B cell (primary cell): ENCODE measurements at regions not wholly inside any gene's neighbourhood (a gene's known extent, or its start where the extent isn't known, plus 50 kb on each side); places are given as distances from the start of the nearest gene placed in this dataset.

Source experiments
- ATAC-seq: fragments of 200-7000 bp; cut with Tn5 transposase; one replicate; pipeline ENCODE4 v1.10.0; 2021; ENCODE audit warnings: low read depth, mild to moderate bottlenecking, moderate number of reproducible peaks, moderate library complexity
- CTCF ChIA-PET: fragments of 350-600 bp; sonication (Branson Sonifier 250); formaldehyde crosslinking; loops from one replicate; lab custom pipeline; 2021; ENCODE audit warnings: antibody characterized with exemption, inconsistent platforms; lab: Charles Lee
- POLR2A ChIA-PET: fragments of 350-600 bp; sonication (Branson Sonifier 250); formaldehyde crosslinking; loops from one replicate; lab custom pipeline; 2021; ENCODE audit warnings: antibody characterized with exemption; lab: Charles Lee
- DNase-seq: peaks from one replicate; pipeline ENCODE4 v3.0.0; 2013
- H2AFZ ChIP-seq: 2 replicates; pipeline ENCODE4 v1.6.1; 2012; ENCODE audit warnings: mild to moderate bottlenecking, low read depth, low read length; ENCODE audit not compliant: insufficient read depth, poor library complexity, severe bottlenecking
- H3K27ac ChIP-seq, 2 donors: 1 replicate in 1 of 2; 2 replicates in 1 of 2; pipeline ENCODE4 v1.5.1; 2012 to 2013; ENCODE audit warnings: low read length in 2 of 2, mild to moderate bottlenecking in 2 of 2, moderate library complexity in 1 of 2
- H3K27me3 ChIP-seq, 4 experiments: fragments of 200-600 bp in 1 of 4; sonication (generic) in 1 of 4; replicated peaks in 1 of 4; 1 replicate in 2 of 4; 2 replicates in 2 of 4; pipeline versions ENCODE4 v1.6.1 to v1.7.0; 2013 to 2016; ENCODE audit warnings: low read length in 3 of 4, mild to moderate bottlenecking in 2 of 4, mixed read lengths in 1 of 4, moderate library complexity in 1 of 4; ENCODE audit not compliant: insufficient read depth in 4 of 4, control insufficient read depth in 3 of 4; ENCODE audit errors: control extremely low read depth in 1 of 4
- H3K36me3 ChIP-seq, 2 experiments: replicated peaks in 1 of 2; 1 replicate in 1 of 2; 2 replicates in 1 of 2; pipeline versions ENCODE4 v1.6.1 to v1.7.1; 2013; ENCODE audit warnings: low read length in 1 of 2; ENCODE audit not compliant: insufficient read depth in 2 of 2, control insufficient read depth in 1 of 2; ENCODE audit errors: control extremely low read depth in 1 of 2, extremely low read depth in 1 of 2
- H3K4me1 ChIP-seq, 2 donors: fragments of 200-600 bp in 1 of 2; sonication (generic) in 1 of 2; 1 replicate in 1 of 2; 2 replicates in 1 of 2; pipeline versions ENCODE4 v1.5.1 to v1.6.1; 2013 to 2017; ENCODE audit warnings: low read length in 2 of 2; ENCODE audit not compliant: control insufficient read depth in 2 of 2, insufficient read depth in 2 of 2
- H3K4me2 ChIP-seq: replicated peaks from 2 replicates; pipeline ENCODE3; 2012; ENCODE audit warnings: mild to moderate bottlenecking, low read depth, low read length; ENCODE audit not compliant: poor library complexity, severe bottlenecking
- H3K4me3 ChIP-seq, 5 experiments: fragments of 200-600 bp in 1 of 5; sonication (generic) in 1 of 5; 1 replicate in 3 of 5; 2 replicates in 2 of 5; pipeline versions ENCODE4 v1.5.1 to v1.7.0; 2011 to 2016; ENCODE audit warnings: low read length in 4 of 5, mild to moderate bottlenecking in 4 of 5, low read depth in 2 of 5, control low read depth in 1 of 5, moderate library complexity in 1 of 5; ENCODE audit not compliant: insufficient read depth in 1 of 5; ENCODE audit errors: control extremely low read depth in 1 of 5, extremely low read depth in 1 of 5
- H3K79me2 ChIP-seq: fragments of 200-600 bp; sonication (generic); one replicate; pipeline ENCODE4 v1.6.0; 2016; ENCODE audit warnings: low read length; ENCODE audit not compliant: control insufficient read depth, insufficient read depth
- H3K9ac ChIP-seq: fragments of 200-600 bp; sonication (generic); 2 replicates; pipeline ENCODE4 v1.6.1; 2017; ENCODE audit warnings: mild to moderate bottlenecking, low read length, moderate library complexity
- H3K9me3 ChIP-seq, 3 donors: one replicate each; pipeline versions ENCODE4 v1.6.1 to v1.7.1; 2013; ENCODE audit warnings: low read length in 2 of 3; ENCODE audit not compliant: control insufficient read depth in 2 of 3, insufficient read depth in 1 of 3; ENCODE audit errors: control extremely low read depth in 1 of 3
- H4K20me1 ChIP-seq: 2 replicates; pipeline ENCODE4 v1.6.0; 2012; ENCODE audit warnings: mild to moderate bottlenecking, low read length; ENCODE audit not compliant: insufficient read depth, control insufficient read depth, poor library complexity, severe bottlenecking
- H3K27ac Mint-ChIP-seq: one replicate; pipeline ENCODE4 v1.8.0; 2021; ENCODE audit warnings: mixed read lengths
- H3K27me3 Mint-ChIP-seq: one replicate; pipeline ENCODE4 v1.8.0; 2021; ENCODE audit warnings: mixed read lengths
- H3K4me1 Mint-ChIP-seq: one replicate; pipeline ENCODE4 v1.8.0; 2021; ENCODE audit warnings: mixed read lengths
- H3K4me3 Mint-ChIP-seq: one replicate; pipeline ENCODE4 v1.8.0; 2021; ENCODE audit warnings: mixed read lengths
- H3K9me3 Mint-ChIP-seq: one replicate; pipeline ENCODE4 v1.8.0; 2022; ENCODE audit warnings: mixed read lengths; ENCODE audit not compliant: insufficient read depth
- EZH2 ChIP-seq: IDR thresholded peaks from 2 replicates; pipeline ENCODE4 v1.6.1; 2012; ENCODE audit warnings: borderline replicate concordance, low read depth, mild to moderate bottlenecking, moderate library complexity, low read length; ENCODE audit not compliant: insufficient read depth, poor library complexity, severe bottlenecking
- WGBS: methylation state at CpG from one replicate; pipeline ENCODE4 v1.1.5; 2013; ENCODE audit warnings: missing lambda C conversion rate; ENCODE audit not compliant: insufficient coverage; 5-methylcytosine and 5-hydroxymethylcytosine counted together
- intact Hi-C: fragments of 100-400 bp; cut with micrococcal nuclease; formaldehyde crosslinking; loops from one replicate; pipeline ENCODE4 v1.10.0; 2022
- TF ChIP-seq, protein P1 (sequence below): fragments of 200-600 bp; IDR thresholded peaks from one replicate; pipeline ENCODE4 v1.8.0; 2022; ENCODE audit warnings: antibody characterized with exemption, mild to moderate bottlenecking

DNA sequence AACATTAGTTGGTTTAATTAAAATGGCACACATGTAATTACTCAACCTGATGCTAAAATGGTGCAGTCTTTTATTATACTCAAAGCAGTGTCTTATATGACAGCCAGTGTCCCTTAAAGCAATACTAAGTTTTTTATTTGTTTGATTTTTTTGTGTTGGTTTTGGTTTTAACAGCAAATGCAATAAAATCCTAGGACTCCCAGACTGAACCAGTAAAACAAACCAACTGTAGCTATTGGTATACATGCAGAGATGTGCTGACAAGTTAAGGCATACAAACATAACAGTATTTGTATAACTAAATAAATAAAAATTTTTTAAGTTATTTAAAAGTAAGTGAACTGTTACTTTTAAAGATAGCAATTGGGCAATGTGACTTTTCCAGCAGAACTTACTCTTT is 387.7 kb downstream of the RND3 start:
- Histone ChIP-seq H3K4me1 (no peaks in the 10 kb centered on the region), H4K20me1 (no peaks in the 10 kb centered on the region), H3K4me2 (no peak overlapping the region), H3K9me3 (no peaks in the 10 kb centered on the region), H3K36me3 (no peaks in the 10 kb centered on the region), H2AFZ (no peak overlapping the region), H3K9ac (no peak overlapping the region), H3K4me3 (no peak overlapping the region), H3K27me3 (no peaks in the 10 kb centered on the region), H3K27ac (no peak overlapping the region), H3K79me2 (no peaks in the 10 kb centered on the region)
- Mint-ChIP-seq H3K4me3 (no peak overlapping the region), H3K9me3 (peaks cover 1% of the 10 kb centered on the region), H3K27ac (no peak overlapping the region), H3K27me3 (no peaks in the 10 kb centered on the region), H3K4me1 (no peaks in the 10 kb centered on the region)
- CTCF ChIA-PET: no interaction called here
- DNase-seq: no peak
- ATAC-seq: no peak
- POLR2A ChIA-PET: no interaction called here
- intact Hi-C loops: no loop called here
- TF ChIP-seq, protein P1, sequence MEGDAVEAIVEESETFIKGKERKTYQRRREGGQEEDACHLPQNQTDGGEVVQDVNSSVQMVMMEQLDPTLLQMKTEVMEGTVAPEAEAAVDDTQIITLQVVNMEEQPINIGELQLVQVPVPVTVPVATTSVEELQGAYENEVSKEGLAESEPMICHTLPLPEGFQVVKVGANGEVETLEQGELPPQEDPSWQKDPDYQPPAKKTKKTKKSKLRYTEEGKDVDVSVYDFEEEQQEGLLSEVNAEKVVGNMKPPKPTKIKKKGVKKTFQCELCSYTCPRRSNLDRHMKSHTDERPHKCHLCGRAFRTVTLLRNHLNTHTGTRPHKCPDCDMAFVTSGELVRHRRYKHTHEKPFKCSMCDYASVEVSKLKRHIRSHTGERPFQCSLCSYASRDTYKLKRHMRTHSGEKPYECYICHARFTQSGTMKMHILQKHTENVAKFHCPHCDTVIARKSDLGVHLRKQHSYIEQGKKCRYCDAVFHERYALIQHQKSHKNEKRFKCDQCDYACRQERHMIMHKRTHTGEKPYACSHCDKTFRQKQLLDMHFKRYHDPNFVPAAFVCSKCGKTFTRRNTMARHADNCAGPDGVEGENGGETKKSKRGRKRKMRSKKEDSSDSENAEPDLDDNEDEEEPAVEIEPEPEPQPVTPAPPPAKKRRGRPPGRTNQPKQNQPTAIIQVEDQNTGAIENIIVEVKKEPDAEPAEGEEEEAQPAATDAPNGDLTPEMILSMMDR: no peak
- TF ChIP-seq EZH2: no peak

DNA sequence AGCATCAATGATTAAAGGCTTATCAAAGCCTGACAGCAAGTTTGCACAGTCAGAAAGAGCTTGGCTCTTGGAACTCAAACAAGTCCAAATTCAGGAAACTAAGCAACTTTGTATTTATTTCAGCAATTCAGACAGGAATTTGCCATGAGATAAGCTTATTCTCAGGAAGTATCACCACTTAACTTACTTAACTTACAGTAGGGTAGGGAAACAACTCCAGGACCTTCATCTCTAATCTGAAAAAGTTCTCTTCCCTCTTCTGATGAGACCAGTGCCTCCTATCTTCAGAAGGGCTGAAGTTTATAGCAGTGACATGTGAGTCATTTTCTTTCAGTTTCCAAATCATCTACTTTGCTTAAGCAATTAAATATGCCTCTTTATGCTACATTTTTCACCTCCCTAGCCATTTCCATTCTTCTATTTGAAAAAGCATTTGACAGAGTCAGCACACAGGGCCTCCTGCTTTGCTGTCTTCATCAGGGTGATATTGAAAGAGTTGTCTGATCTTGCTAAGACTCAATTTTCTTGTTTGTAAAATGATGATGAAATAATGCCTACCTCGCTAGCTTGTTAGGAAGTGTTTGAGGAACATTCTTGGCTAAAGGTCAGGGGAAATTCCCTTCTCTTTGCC is 389.5 kb downstream of the RND3 start:
- no peak overlapping the region for H2AFZ ChIP-seq
- Mint-ChIP-seq H3K9me3 (peaks cover 2% of the 10 kb centered on the region), H3K27ac (no peak overlapping the region), H3K4me3 (no peak overlapping the region), H3K27me3 (no peaks in the 10 kb centered on the region), H3K4me1 (no peaks in the 10 kb centered on the region)
- no peaks in the 10 kb centered on the region for H4K20me1 ChIP-seq
- H3K79me2 ChIP-seq: no peaks in the 10 kb centered on the region
- TF ChIP-seq, protein P1: no peak
- TF ChIP-seq EZH2: no peak
- H3K36me3 ChIP-seq: no peaks in the 10 kb centered on the region
- no peaks in the 10 kb centered on the region for H3K4me1 ChIP-seq
- ChIA-PET CTCF (no interaction called here), POLR2A (no interaction called here)
- no CpG with 5 or more reads among the region's 1 CpG for WGBS
- no peaks in the 10 kb centered on the region for H3K27me3 ChIP-seq
- no peak overlapping the region for H3K9ac ChIP-seq
- DNase-seq (no peak), ATAC-seq (no peak)
- no peaks in the 10 kb centered on the region for H3K9me3 ChIP-seq
- no peak overlapping the region for H3K4me3 ChIP-seq
- no peak overlapping the region for H3K4me2 ChIP-seq
- intact Hi-C loops: no loop called here
- no peak overlapping the region for H3K27ac ChIP-seq
